Common myeloid progenitor, CD34-positive (primary cell): ENCODE measurements at regions not wholly inside any gene's neighbourhood (a gene's known extent, or its start where the extent isn't known, plus 50 kb on each side); places are given as distances from the start of the nearest gene placed in this dataset.

Source experiments
- CTCF ChIA-PET: fragments of 350-600 bp; sonication (Branson Sonifier 250); formaldehyde crosslinking; loops from one replicate; lab custom pipeline; 2021; ENCODE audit warnings: antibody characterized with exemption; lab: Charles Lee
- POLR2A ChIA-PET: fragments of 350-600 bp; sonication (Branson Sonifier 250); formaldehyde crosslinking; loops from one replicate; lab custom pipeline; 2021; ENCODE audit warnings: antibody characterized with exemption; lab: Charles Lee
- DNase-seq, 3 donors: peaks; one replicate each; pipeline versions ENCODE4 v3.0.0 to v3.0.0-alpha.2; 2013
- H3K27ac ChIP-seq, 2 experiments: 1 replicate in 1 of 2; 2 replicates in 1 of 2; pipeline ENCODE4 v1.7.0; 2013; ENCODE audit warnings: inconsistent platforms in 2 of 2, low read length in 2 of 2, mild to moderate bottlenecking in 2 of 2, low read depth in 1 of 2, moderate library complexity in 1 of 2; ENCODE audit not compliant: severe bottlenecking in 2 of 2, insufficient read depth in 1 of 2, poor library complexity in 1 of 2
- H3K27me3 ChIP-seq, 5 experiments: replicated peaks in 2 of 5; 1 replicate in 3 of 5; 2 replicates in 2 of 5; pipeline versions ENCODE4 v1.6.1 to v1.7.0; 2013; ENCODE audit warnings: low read length in 4 of 5, mild to moderate bottlenecking in 2 of 5, moderate library complexity in 2 of 5, inconsistent platforms in 1 of 5; ENCODE audit not compliant: insufficient read depth in 5 of 5, control insufficient read depth in 4 of 5
- H3K36me3 ChIP-seq, 4 experiments: 1 replicate in 2 of 4; 2 replicates in 2 of 4; pipeline versions ENCODE4 v1.6.1 to v1.7.0; 2013; ENCODE audit warnings: low read length in 3 of 4, control low read depth in 1 of 4, mild to moderate bottlenecking in 1 of 4; ENCODE audit not compliant: control insufficient read depth in 4 of 4, insufficient read depth in 4 of 4
- H3K4me1 ChIP-seq, 4 experiments: 1 replicate in 3 of 4; 2 replicates in 1 of 4; pipeline versions ENCODE4 v1.6.1 to v1.7.1; 2013; ENCODE audit warnings: low read length in 3 of 4, mild to moderate bottlenecking in 3 of 4, control low read depth in 1 of 4, inconsistent platforms in 1 of 4, moderate library complexity in 1 of 4; ENCODE audit not compliant: control insufficient read depth in 4 of 4, insufficient read depth in 4 of 4; ENCODE audit errors: control extremely low read depth in 1 of 4
- H3K4me3 ChIP-seq, 7 experiments: 1 replicate in 4 of 7; 2 replicates in 3 of 7; pipeline versions ENCODE4 v1.5.1 to v1.7.0; 2013; ENCODE audit warnings: mild to moderate bottlenecking in 7 of 7, low read length in 6 of 7, moderate library complexity in 6 of 7, inconsistent platforms in 2 of 7, low read depth in 2 of 7, control low read depth in 1 of 7; ENCODE audit not compliant: insufficient read depth in 4 of 7, control insufficient read depth in 1 of 7; ENCODE audit errors: extremely low read depth in 1 of 7
- H3K9me3 ChIP-seq, 5 experiments: 1 replicate in 4 of 5; 2 replicates in 1 of 5; pipeline versions ENCODE4 v1.6.1 to v1.7.1; 2013; ENCODE audit warnings: low read length in 4 of 5, mild to moderate bottlenecking in 2 of 5, inconsistent platforms in 1 of 5, low read depth in 1 of 5, moderate library complexity in 1 of 5; ENCODE audit not compliant: control insufficient read depth in 4 of 5, insufficient read depth in 2 of 5; ENCODE audit errors: control extremely low read depth in 1 of 5
- WGBS: methylation state at CpG from one replicate; pipeline ENCODE4 v1.1.5; 2013; ENCODE audit not compliant: insufficient coverage; 5-methylcytosine and 5-hydroxymethylcytosine counted together

- Histone ChIP-seq H3K4me1 (no peaks in the 10 kb centered on the region), H3K27me3 (no peaks in the 10 kb centered on the region), H3K4me3 (no peak overlapping the region), H3K36me3 (no peaks in the 10 kb centered on the region), H3K27ac (no peak overlapping the region), H3K9me3 (no peaks in the 10 kb centered on the region)
- no peak for DNase-seq
- CTCF ChIA-PET: no interaction called here
- WGBS: no CpG with 5 or more reads among the region's 1 CpG
- POLR2A ChIA-PET: no interaction called here
These were observed 1531.6 kb downstream of the KCNT2 start for GRCh38 chr1:195076682-195077081.

- ChIA-PET POLR2A (no interaction called here), CTCF (no interaction called here)
- WGBS: no CpG with 5 or more reads among the region's 2 CpGs
- no peaks in the 10 kb centered on the region for H3K36me3 ChIP-seq
- no peaks in the 10 kb centered on the region for H3K9me3 ChIP-seq
- DNase-seq: no peak
- H3K4me3 ChIP-seq: no peak overlapping the region
- H3K27ac ChIP-seq: no peak overlapping the region
- H3K4me1 ChIP-seq: no peaks in the 10 kb centered on the region
- H3K27me3 ChIP-seq: no peaks in the 10 kb centered on the region
These were observed 1532.3 kb downstream of the KCNT2 start for GRCh38 chr1:195075973-195076372.

- ChIA-PET CTCF (no interaction called here), POLR2A (no interaction called here)
- no peak for DNase-seq
- WGBS: 100% methylated on average over 3 of the region's 6 CpGs
- Histone ChIP-seq H3K27me3 (no peaks in the 10 kb centered on the region), H3K27ac (no peak overlapping the region), H3K9me3 (no peaks in the 10 kb centered on the region), H3K4me1 (no peaks in the 10 kb centered on the region), H3K36me3 (no peaks in the 10 kb centered on the region), H3K4me3 (no peak overlapping the region)
These were observed 1536.8 kb downstream of the KCNT2 start for GRCh38 chr1:195071461-195071860.

GRCh38 chr1:195065437-195065836 is 1542.8 kb downstream of the KCNT2 start:
- Histone ChIP-seq H3K27me3 (no peaks in the 10 kb centered on the region), H3K4me3 (no peak overlapping the region), H3K27ac (no peak overlapping the region), H3K4me1 (no peaks in the 10 kb centered on the region), H3K9me3 (no peaks in the 10 kb centered on the region), H3K36me3 (no peaks in the 10 kb centered on the region)
- DNase-seq: no peak
- ChIA-PET CTCF (interaction anchor here (0.8 kb wide), 1 partner anchor 13 kb away, joined by 3 read pairs; no protein-coding TSS in a partner anchor), POLR2A (no interaction called here)
- 98% methylated on average over 5 of the region's 5 CpGs for WGBS

GRCh38 chr1:195064358-195064757 is 1543.9 kb downstream of the KCNT2 start:
- ChIA-PET POLR2A (no interaction called here), CTCF (no interaction called here)
- Histone ChIP-seq H3K9me3 (no peaks in the 10 kb centered on the region), H3K4me3 (no peak overlapping the region), H3K36me3 (no peaks in the 10 kb centered on the region), H3K27me3 (no peaks in the 10 kb centered on the region), H3K4me1 (no peaks in the 10 kb centered on the region), H3K27ac (no peak overlapping the region)
- WGBS: no CpG with 5 or more reads among the region's 1 CpG
- DNase-seq: no peak

GRCh38 chr1:195054217-195054687 is 1554.0 kb downstream of the KCNT2 start:
- Histone ChIP-seq H3K27ac (no peak overlapping the region), H3K9me3 (no peaks in the 10 kb centered on the region), H3K4me1 (no peaks in the 10 kb centered on the region), H3K27me3 (no peaks in the 10 kb centered on the region), H3K36me3 (no peaks in the 10 kb centered on the region), H3K4me3 (no peak overlapping the region)
- ChIA-PET POLR2A (no interaction called here), CTCF (no interaction called here)
- no peak for DNase-seq
- 92% methylated on average over 20 of the region's 27 CpGs for WGBS

GRCh38 chr1:195053478-195053877 is 1554.8 kb downstream of the KCNT2 start:
- CTCF ChIA-PET: no interaction called here
- POLR2A ChIA-PET: no interaction called here

More at GRCh38 chr1:195053478-195053877, 1554.8 kb downstream of the KCNT2 start:
- H3K4me1 ChIP-seq: no peaks in the 10 kb centered on the region
- no peaks in the 10 kb centered on the region for H3K27me3 ChIP-seq
- no peak overlapping the region for H3K27ac ChIP-seq
- no peak overlapping the region for H3K4me3 ChIP-seq
- WGBS: 20% methylated on average over 1 of the region's 2 CpGs
- no peaks in the 10 kb centered on the region for H3K9me3 ChIP-seq
- no peaks in the 10 kb centered on the region for H3K36me3 ChIP-seq
- DNase-seq: peak in 2 of 3 donors; percentile 13 to 41
